ENCODE measurements at regions not wholly inside any gene's neighbourhood (a gene's known extent, or its start where the extent isn't known, plus 50 kb on each side); places are given as distances from the start of the nearest gene placed in this dataset.
A peak's percentile ranks its signal among the peaks of the same experiment; 100 is the strongest.
"Not testable (repeated sequence)": the region's sequence is repeated elsewhere in the genome, so short reads cannot be mapped to it uniquely, and the experiment has no call there.

GRCh38 chr4:120261117-120261516 is 194.5 kb upstream of the MAD2L1 start:
- no peaks in the 10 kb centered on the region for H3K27me3 ChIP-seq (ENCODE audit: insufficient read depth, insufficient read length)
- H3K4me1 ChIP-seq (ENCODE audit: insufficient read depth, insufficient read length): no peaks in the 10 kb centered on the region
- H3K9ac ChIP-seq (ENCODE audit: insufficient read length, low read depth): no peak overlapping the region
- no peaks in the 10 kb centered on the region for H3K36me3 ChIP-seq (ENCODE audit: insufficient read depth, insufficient read length, low read length)
- H3K4me3 ChIP-seq (ENCODE audit: insufficient read length, low read depth): no peak overlapping the region
- TF ChIP-seq SUZ12 (IDR thresholded peaks at IDR 0.05; ENCODE audit: extremely low read depth, insufficient read depth, insufficient read length) (no peak), ZNF274 (IDR thresholded peaks at IDR 0.05; ENCODE audit: low read depth, low read length) (no peak), YY1 (IDR thresholded peaks at IDR 0.05; ENCODE audit: insufficient read depth, insufficient read length) (no peak)
- DNase-seq (ENCODE audit: low read depth, low spot score): no peak
- no peaks in the 10 kb centered on the region for H3K9me3 ChIP-seq (ENCODE audit: insufficient read depth, low read length)

GRCh38 chr4:120256112-120256775 is 189.6 kb upstream of the MAD2L1 start:
- not testable (repeated sequence) for H3K4me1 ChIP-seq (ENCODE audit: insufficient read depth, insufficient read length); H3K36me3 ChIP-seq (ENCODE audit: insufficient read depth, insufficient read length, low read length); H3K9me3 ChIP-seq (ENCODE audit: insufficient read depth, low read length); H3K27me3 ChIP-seq (ENCODE audit: insufficient read depth, insufficient read length); H3K9ac ChIP-seq (ENCODE audit: insufficient read length, low read depth)
- peak overlapping the region; percentile 34 for H3K4me3 ChIP-seq (ENCODE audit: insufficient read length, low read depth)
- peak; percentile 5 for DNase-seq (ENCODE audit: low read depth, low spot score)

- Histone ChIP-seq H3K27me3 (ENCODE audit: insufficient read depth, insufficient read length) (no peaks in the 10 kb centered on the region), H3K9me3 (ENCODE audit: insufficient read depth, low read length) (no peaks in the 10 kb centered on the region), H3K36me3 (ENCODE audit: insufficient read depth, insufficient read length, low read length) (no peaks in the 10 kb centered on the region), H3K9ac (ENCODE audit: insufficient read length, low read depth) (no peak overlapping the region), H3K4me3 (ENCODE audit: insufficient read length, low read depth) (no peak overlapping the region), H3K4me1 (ENCODE audit: insufficient read depth, insufficient read length) (no peaks in the 10 kb centered on the region)
- DNase-seq (ENCODE audit: low read depth, low spot score): no peak
- no peak for TF ChIP-seq YY1 (IDR thresholded peaks at IDR 0.05; ENCODE audit: insufficient read depth, insufficient read length)
- TF ChIP-seq SUZ12 (IDR thresholded peaks at IDR 0.05; ENCODE audit: extremely low read depth, insufficient read depth, insufficient read length): no peak
- TF ChIP-seq ZNF274 (IDR thresholded peaks at IDR 0.05; ENCODE audit: low read depth, low read length): no peak
Measured at GRCh38 chr4:120238277-120238973, 171.8 kb upstream of the MAD2L1 start.

- H3K9ac ChIP-seq (ENCODE audit: insufficient read length, low read depth): no peak overlapping the region
- H3K4me1 ChIP-seq (ENCODE audit: insufficient read depth, insufficient read length): no peaks in the 10 kb centered on the region
- no peaks in the 10 kb centered on the region for H3K27me3 ChIP-seq (ENCODE audit: insufficient read depth, insufficient read length)
- H3K9me3 ChIP-seq (ENCODE audit: insufficient read depth, low read length): no peaks in the 10 kb centered on the region
- no peak overlapping the region for H3K4me3 ChIP-seq (ENCODE audit: insufficient read length, low read depth)
- DNase-seq (ENCODE audit: low read depth, low spot score): no peak
- no peaks in the 10 kb centered on the region for H3K36me3 ChIP-seq (ENCODE audit: insufficient read depth, insufficient read length, low read length)
- TF ChIP-seq SUZ12 (IDR thresholded peaks at IDR 0.05; ENCODE audit: extremely low read depth, insufficient read depth, insufficient read length): no peak
- no peak for TF ChIP-seq ZNF274 (IDR thresholded peaks at IDR 0.05; ENCODE audit: low read depth, low read length)
- no peak for TF ChIP-seq YY1 (IDR thresholded peaks at IDR 0.05; ENCODE audit: insufficient read depth, insufficient read length)
Measured at GRCh38 chr4:120236873-120237272, 170.2 kb upstream of the MAD2L1 start.

GRCh38 chr4:120232050-120232449 is 165.4 kb upstream of the MAD2L1 start:
- no peak overlapping the region for H3K9ac ChIP-seq (ENCODE audit: insufficient read length, low read depth)
- no peak for DNase-seq (ENCODE audit: low read depth, low spot score)
- H3K27me3 ChIP-seq (ENCODE audit: insufficient read depth, insufficient read length): no peaks in the 10 kb centered on the region
- no peaks in the 10 kb centered on the region for H3K36me3 ChIP-seq (ENCODE audit: insufficient read depth, insufficient read length, low read length)
- no peaks in the 10 kb centered on the region for H3K9me3 ChIP-seq (ENCODE audit: insufficient read depth, low read length)
- no peak for TF ChIP-seq ZNF274 (IDR thresholded peaks at IDR 0.05; ENCODE audit: low read depth, low read length)
- TF ChIP-seq SUZ12 (IDR thresholded peaks at IDR 0.05; ENCODE audit: extremely low read depth, insufficient read depth, insufficient read length): no peak
- TF ChIP-seq YY1 (IDR thresholded peaks at IDR 0.05; ENCODE audit: insufficient read depth, insufficient read length): no peak
- H3K4me1 ChIP-seq (ENCODE audit: insufficient read depth, insufficient read length): no peaks in the 10 kb centered on the region
- no peak overlapping the region for H3K4me3 ChIP-seq (ENCODE audit: insufficient read length, low read depth)

GRCh38 chr4:120228086-120228485 is 161.4 kb upstream of the MAD2L1 start:
- Histone ChIP-seq H3K9ac (ENCODE audit: insufficient read length, low read depth) (no peak overlapping the region), H3K4me1 (ENCODE audit: insufficient read depth, insufficient read length) (no peaks in the 10 kb centered on the region), H3K4me3 (ENCODE audit: insufficient read length, low read depth) (no peak overlapping the region), H3K27me3 (ENCODE audit: insufficient read depth, insufficient read length) (no peaks in the 10 kb centered on the region), H3K36me3 (ENCODE audit: insufficient read depth, insufficient read length, low read length) (no peaks in the 10 kb centered on the region), H3K9me3 (ENCODE audit: insufficient read depth, low read length) (no peaks in the 10 kb centered on the region)
- TF ChIP-seq ZNF274 (IDR thresholded peaks at IDR 0.05; ENCODE audit: low read depth, low read length) (no peak), YY1 (IDR thresholded peaks at IDR 0.05; ENCODE audit: insufficient read depth, insufficient read length) (no peak)
- DNase-seq (ENCODE audit: low read depth, low spot score): no peak

- no peaks in the 10 kb centered on the region for H3K36me3 ChIP-seq (ENCODE audit: insufficient read depth, insufficient read length, low read length)
- no peaks in the 10 kb centered on the region for H3K27me3 ChIP-seq (ENCODE audit: insufficient read depth, insufficient read length)
- no peaks in the 10 kb centered on the region for H3K9me3 ChIP-seq (ENCODE audit: insufficient read depth, low read length)
- TF ChIP-seq SUZ12 (IDR thresholded peaks at IDR 0.05; ENCODE audit: extremely low read depth, insufficient read depth, insufficient read length): no peak
- TF ChIP-seq ZNF274 (IDR thresholded peaks at IDR 0.05; ENCODE audit: low read depth, low read length): no peak
- no peak for TF ChIP-seq YY1 (IDR thresholded peaks at IDR 0.05; ENCODE audit: insufficient read depth, insufficient read length)
- H3K9ac ChIP-seq (ENCODE audit: insufficient read length, low read depth): no peak overlapping the region
- H3K4me3 ChIP-seq (ENCODE audit: insufficient read length, low read depth): no peak overlapping the region
- DNase-seq (ENCODE audit: low read depth, low spot score): no peak
- H3K4me1 ChIP-seq (ENCODE audit: insufficient read depth, insufficient read length): no peaks in the 10 kb centered on the region
Measured at GRCh38 chr4:120227554-120227953, 160.9 kb upstream of the MAD2L1 start.
